ENCODE measurements at regions not wholly inside any gene's neighbourhood (a gene's known extent, or its start where the extent isn't known, plus 50 kb on each side); places are given as distances from the start of the nearest gene placed in this dataset.
A peak's percentile ranks its signal among the peaks of the same experiment; 100 is the strongest.

GRCh38 chr2:120896901-120897300 is 161.2 kb downstream of the GLI2 start:
- Histone ChIP-seq H3K9me3 (ENCODE audit: low read depth) (no peaks in the 10 kb centered on the region), H3K4me1 (ENCODE audit: low read depth) (peaks cover 42% of the 10 kb centered on the region), H3K27me3 (no peaks in the 10 kb centered on the region), H3K4me3 (no peak overlapping the region), H3K27ac (no peak overlapping the region), H3K36me3 (no peaks in the 10 kb centered on the region)
- no peak for TF ChIP-seq CTCF (IDR thresholded peaks at IDR 0.05; ENCODE audit: low read depth, low read length)
- no peak for DNase-seq (ENCODE audit: low read depth in 1 of 2, low spot score in 1 of 2)

GRCh38 chr2:120897399-120897798 is 161.7 kb downstream of the GLI2 start:
- Histone ChIP-seq H3K4me3 (no peak overlapping the region), H3K36me3 (no peaks in the 10 kb centered on the region), H3K9me3 (ENCODE audit: low read depth) (no peaks in the 10 kb centered on the region), H3K27me3 (no peaks in the 10 kb centered on the region), H3K27ac (no peak overlapping the region), H3K4me1 (ENCODE audit: low read depth) (peaks cover 38% of the 10 kb centered on the region)
- DNase-seq (ENCODE audit: low read depth in 1 of 2, low spot score in 1 of 2) = no peak
- TF ChIP-seq CTCF (IDR thresholded peaks at IDR 0.05; ENCODE audit: low read depth, low read length) = no peak

- no peaks in the 10 kb centered on the region for H3K27me3 ChIP-seq
- H3K4me3 ChIP-seq = no peak overlapping the region
- peaks cover 28% of the 10 kb centered on the region for H3K4me1 ChIP-seq (ENCODE audit: low read depth)
- peak overlapping the region; percentile 15 for H3K27ac ChIP-seq
- no peaks in the 10 kb centered on the region for H3K9me3 ChIP-seq (ENCODE audit: low read depth)
- no peak for TF ChIP-seq CTCF (IDR thresholded peaks at IDR 0.05; ENCODE audit: low read depth, low read length)
- no peak for DNase-seq (ENCODE audit: low read depth in 1 of 2, low spot score in 1 of 2)
- no peaks in the 10 kb centered on the region for H3K36me3 ChIP-seq
Observed at GRCh38 chr2:120898496-120898895, 162.8 kb downstream of the GLI2 start.

- Histone ChIP-seq H3K4me1 (ENCODE audit: low read depth) (peaks cover 22% of the 10 kb centered on the region), H3K36me3 (no peaks in the 10 kb centered on the region), H3K9me3 (ENCODE audit: low read depth) (no peaks in the 10 kb centered on the region), H3K27ac (peak overlapping the region; percentile 15), H3K4me3 (no peak overlapping the region), H3K27me3 (no peaks in the 10 kb centered on the region)
- no peak for TF ChIP-seq CTCF (IDR thresholded peaks at IDR 0.05; ENCODE audit: low read depth, low read length)
- DNase-seq (ENCODE audit: low read depth in 1 of 2, low spot score in 1 of 2) = no peak
Observed at GRCh38 chr2:120898961-120899750, 163.5 kb downstream of the GLI2 start.

- no peak overlapping the region for H3K4me3 ChIP-seq
- H3K9me3 ChIP-seq (ENCODE audit: low read depth) = no peaks in the 10 kb centered on the region
- TF ChIP-seq CTCF (IDR thresholded peaks at IDR 0.05; ENCODE audit: low read depth, low read length) = no peak
- H3K27me3 ChIP-seq = no peaks in the 10 kb centered on the region
- no peaks in the 10 kb centered on the region for H3K36me3 ChIP-seq
- DNase-seq (ENCODE audit: low read depth in 1 of 2, low spot score in 1 of 2) = no peak
- H3K4me1 ChIP-seq (ENCODE audit: low read depth) = peaks cover 24% of the 10 kb centered on the region
- peak overlapping the region; percentile 32 for H3K27ac ChIP-seq
Observed at GRCh38 chr2:120899771-120900170, 164.1 kb downstream of the GLI2 start.

Measured in cardiac muscle cell (in vitro differentiated cells and primary cell).